ENCODE measurements at regions not wholly inside any gene's neighbourhood (a gene's known extent, or its start where the extent isn't known, plus 50 kb on each side); places are given as distances from the start of the nearest gene placed in this dataset.

GRCh38 chr5:3321923-3322322 lies 273.7 kb upstream of the IRX1 start:
- no peak for TF ChIP-seq POLR2A (IDR thresholded peaks at IDR 0.05)
- no peak for TF ChIP-seq CTCF (IDR thresholded peaks at IDR 0.05)

Data from body of pancreas (tissue), 4 donors.